ENCODE measurements at regions not wholly inside any gene's neighbourhood (a gene's known extent, or its start where the extent isn't known, plus 50 kb on each side); places are given as distances from the start of the nearest gene placed in this dataset.

DNA sequence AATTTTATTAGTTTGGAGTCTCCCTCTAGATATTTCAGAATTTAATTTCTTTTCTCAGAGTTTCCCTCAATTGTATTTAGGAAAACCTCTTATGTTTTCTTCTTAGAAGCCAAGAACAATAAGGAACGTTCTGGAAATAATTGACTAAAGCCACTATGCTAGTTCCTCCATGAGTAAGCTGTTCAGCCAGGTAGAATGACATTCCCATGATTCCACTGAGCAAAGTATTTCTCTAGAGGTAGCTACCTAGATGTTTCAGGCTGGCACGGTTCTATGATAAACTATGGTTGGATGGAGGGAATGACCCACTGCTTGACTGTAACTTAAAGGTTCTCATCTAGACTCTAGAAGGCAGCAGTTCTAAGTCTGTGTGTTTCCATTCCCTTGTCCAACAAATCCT, 62.4 kb downstream of the CLDN17 start:
- no peak for TF ChIP-seq SRSF7 (optimal IDR thresholded peaks at IDR 0.05; ENCODE audit: low read depth, low read length)
- no peak for TF ChIP-seq MTA2 (IDR thresholded peaks at IDR 0.05; ENCODE audit: low read depth)
- TF ChIP-seq EP300 (IDR thresholded peaks at IDR 0.05; ENCODE audit: low read length) = no peak
- TF ChIP-seq, protein P1, sequence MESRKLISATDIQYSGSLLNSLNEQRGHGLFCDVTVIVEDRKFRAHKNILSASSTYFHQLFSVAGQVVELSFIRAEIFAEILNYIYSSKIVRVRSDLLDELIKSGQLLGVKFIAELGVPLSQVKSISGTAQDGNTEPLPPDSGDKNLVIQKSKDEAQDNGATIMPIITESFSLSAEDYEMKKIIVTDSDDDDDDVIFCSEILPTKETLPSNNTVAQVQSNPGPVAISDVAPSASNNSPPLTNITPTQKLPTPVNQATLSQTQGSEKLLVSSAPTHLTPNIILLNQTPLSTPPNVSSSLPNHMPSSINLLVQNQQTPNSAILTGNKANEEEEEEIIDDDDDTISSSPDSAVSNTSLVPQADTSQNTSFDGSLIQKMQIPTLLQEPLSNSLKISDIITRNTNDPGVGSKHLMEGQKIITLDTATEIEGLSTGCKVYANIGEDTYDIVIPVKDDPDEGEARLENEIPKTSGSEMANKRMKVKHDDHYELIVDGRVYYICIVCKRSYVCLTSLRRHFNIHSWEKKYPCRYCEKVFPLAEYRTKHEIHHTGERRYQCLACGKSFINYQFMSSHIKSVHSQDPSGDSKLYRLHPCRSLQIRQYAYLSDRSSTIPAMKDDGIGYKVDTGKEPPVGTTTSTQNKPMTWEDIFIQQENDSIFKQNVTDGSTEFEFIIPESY (CRISPR knock-in tag; IDR thresholded peaks at IDR 0.05) = no peak
- no peak for TF ChIP-seq PHF21A (IDR thresholded peaks at IDR 0.05; ENCODE audit: borderline replicate concordance, low read depth)
- no peak for TF ChIP-seq JUND (IDR thresholded peaks at IDR 0.05; ENCODE audit: borderline replicate concordance, low read depth, low read length)
- no peak for TF ChIP-seq JUND (tag; IDR thresholded peaks at IDR 0.05; ENCODE audit: borderline replicate concordance, low read depth, low read length)
- no peak for TF ChIP-seq JUN (IDR thresholded peaks at IDR 0.05; ENCODE audit: borderline replicate concordance, low read depth, low read length)
- no peak for TF ChIP-seq JUN (CRISPR knock-in tag; IDR thresholded peaks at IDR 0.05; ENCODE audit: borderline replicate concordance)
- TF ChIP-seq, protein P2, sequence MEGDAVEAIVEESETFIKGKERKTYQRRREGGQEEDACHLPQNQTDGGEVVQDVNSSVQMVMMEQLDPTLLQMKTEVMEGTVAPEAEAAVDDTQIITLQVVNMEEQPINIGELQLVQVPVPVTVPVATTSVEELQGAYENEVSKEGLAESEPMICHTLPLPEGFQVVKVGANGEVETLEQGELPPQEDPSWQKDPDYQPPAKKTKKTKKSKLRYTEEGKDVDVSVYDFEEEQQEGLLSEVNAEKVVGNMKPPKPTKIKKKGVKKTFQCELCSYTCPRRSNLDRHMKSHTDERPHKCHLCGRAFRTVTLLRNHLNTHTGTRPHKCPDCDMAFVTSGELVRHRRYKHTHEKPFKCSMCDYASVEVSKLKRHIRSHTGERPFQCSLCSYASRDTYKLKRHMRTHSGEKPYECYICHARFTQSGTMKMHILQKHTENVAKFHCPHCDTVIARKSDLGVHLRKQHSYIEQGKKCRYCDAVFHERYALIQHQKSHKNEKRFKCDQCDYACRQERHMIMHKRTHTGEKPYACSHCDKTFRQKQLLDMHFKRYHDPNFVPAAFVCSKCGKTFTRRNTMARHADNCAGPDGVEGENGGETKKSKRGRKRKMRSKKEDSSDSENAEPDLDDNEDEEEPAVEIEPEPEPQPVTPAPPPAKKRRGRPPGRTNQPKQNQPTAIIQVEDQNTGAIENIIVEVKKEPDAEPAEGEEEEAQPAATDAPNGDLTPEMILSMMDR (IDR thresholded peaks at IDR 0.05 in 2 of 3, conservative IDR thresholded peaks at IDR 0.05 in 1 of 3; ENCODE audit: insufficient read depth in 2 of 3, low read depth in 1 of 3, low read length in 3 of 3) = no peak
- no peak for TF ChIP-seq RAD21 (CRISPR knock-in tag; conservative IDR thresholded peaks at IDR 0.05 in 1 of 2, IDR thresholded peaks at IDR 0.05 in 1 of 2)
- no peak for TF ChIP-seq ZNF41 (CRISPR knock-in tag; conservative IDR thresholded peaks at IDR 0.05)
- no peak for TF ChIP-seq POLR2A (conservative IDR thresholded peaks at IDR 0.05)
- TF ChIP-seq, protein P3, sequence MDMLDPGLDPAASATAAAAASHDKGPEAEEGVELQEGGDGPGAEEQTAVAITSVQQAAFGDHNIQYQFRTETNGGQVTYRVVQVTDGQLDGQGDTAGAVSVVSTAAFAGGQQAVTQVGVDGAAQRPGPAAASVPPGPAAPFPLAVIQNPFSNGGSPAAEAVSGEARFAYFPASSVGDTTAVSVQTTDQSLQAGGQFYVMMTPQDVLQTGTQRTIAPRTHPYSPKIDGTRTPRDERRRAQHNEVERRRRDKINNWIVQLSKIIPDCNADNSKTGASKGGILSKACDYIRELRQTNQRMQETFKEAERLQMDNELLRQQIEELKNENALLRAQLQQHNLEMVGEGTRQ (CRISPR knock-in tag; IDR thresholded peaks at IDR 0.05) = no peak
- no peak for TF ChIP-seq CEBPB (tag; IDR thresholded peaks at IDR 0.05)
- no peak for TF ChIP-seq NFYB (IDR thresholded peaks at IDR 0.05; ENCODE audit: extremely low read depth, insufficient read length)

All from K562 (cell line).